B cell (primary cell): ENCODE measurements at regions not wholly inside any gene's neighbourhood (a gene's known extent, or its start where the extent isn't known, plus 50 kb on each side); places are given as distances from the start of the nearest gene placed in this dataset. TPM values are rescaled to one million over a fixed set of nuclear protein-coding genes. Genes with fewer than 3 reads are reported as not detected.

Source experiments
- ATAC-seq: fragments of 200-7000 bp; cut with Tn5 transposase; one replicate; pipeline ENCODE4 v1.10.0; 2021; ENCODE audit warnings: low read depth, mild to moderate bottlenecking, moderate number of reproducible peaks, moderate library complexity
- CTCF ChIA-PET: fragments of 350-600 bp; sonication (Branson Sonifier 250); formaldehyde crosslinking; loops from one replicate; lab custom pipeline; 2021; ENCODE audit warnings: antibody characterized with exemption, inconsistent platforms; lab: Charles Lee
- POLR2A ChIA-PET: fragments of 350-600 bp; sonication (Branson Sonifier 250); formaldehyde crosslinking; loops from one replicate; lab custom pipeline; 2021; ENCODE audit warnings: antibody characterized with exemption; lab: Charles Lee
- DNase-seq: peaks from one replicate; pipeline ENCODE4 v3.0.0; 2013
- H2AFZ ChIP-seq: 2 replicates; pipeline ENCODE4 v1.6.1; 2012; ENCODE audit warnings: mild to moderate bottlenecking, low read depth, low read length; ENCODE audit not compliant: insufficient read depth, poor library complexity, severe bottlenecking
- H3K27ac ChIP-seq, 2 donors: 1 replicate in 1 of 2; 2 replicates in 1 of 2; pipeline ENCODE4 v1.5.1; 2012 to 2013; ENCODE audit warnings: low read length in 2 of 2, mild to moderate bottlenecking in 2 of 2, moderate library complexity in 1 of 2
- H3K27me3 ChIP-seq, 4 experiments: fragments of 200-600 bp in 1 of 4; sonication (generic) in 1 of 4; replicated peaks in 1 of 4; 1 replicate in 2 of 4; 2 replicates in 2 of 4; pipeline versions ENCODE4 v1.6.1 to v1.7.0; 2013 to 2016; ENCODE audit warnings: low read length in 3 of 4, mild to moderate bottlenecking in 2 of 4, mixed read lengths in 1 of 4, moderate library complexity in 1 of 4; ENCODE audit not compliant: insufficient read depth in 4 of 4, control insufficient read depth in 3 of 4; ENCODE audit errors: control extremely low read depth in 1 of 4
- H3K36me3 ChIP-seq, 2 experiments: replicated peaks in 1 of 2; 1 replicate in 1 of 2; 2 replicates in 1 of 2; pipeline versions ENCODE4 v1.6.1 to v1.7.1; 2013; ENCODE audit warnings: low read length in 1 of 2; ENCODE audit not compliant: insufficient read depth in 2 of 2, control insufficient read depth in 1 of 2; ENCODE audit errors: control extremely low read depth in 1 of 2, extremely low read depth in 1 of 2
- H3K4me1 ChIP-seq, 2 donors: fragments of 200-600 bp in 1 of 2; sonication (generic) in 1 of 2; 1 replicate in 1 of 2; 2 replicates in 1 of 2; pipeline versions ENCODE4 v1.5.1 to v1.6.1; 2013 to 2017; ENCODE audit warnings: low read length in 2 of 2; ENCODE audit not compliant: control insufficient read depth in 2 of 2, insufficient read depth in 2 of 2
- H3K4me2 ChIP-seq: replicated peaks from 2 replicates; pipeline ENCODE3; 2012; ENCODE audit warnings: mild to moderate bottlenecking, low read depth, low read length; ENCODE audit not compliant: poor library complexity, severe bottlenecking
- H3K4me3 ChIP-seq, 5 experiments: fragments of 200-600 bp in 1 of 5; sonication (generic) in 1 of 5; 1 replicate in 3 of 5; 2 replicates in 2 of 5; pipeline versions ENCODE4 v1.5.1 to v1.7.0; 2011 to 2016; ENCODE audit warnings: low read length in 4 of 5, mild to moderate bottlenecking in 4 of 5, low read depth in 2 of 5, control low read depth in 1 of 5, moderate library complexity in 1 of 5; ENCODE audit not compliant: insufficient read depth in 1 of 5; ENCODE audit errors: control extremely low read depth in 1 of 5, extremely low read depth in 1 of 5
- H3K79me2 ChIP-seq: fragments of 200-600 bp; sonication (generic); one replicate; pipeline ENCODE4 v1.6.0; 2016; ENCODE audit warnings: low read length; ENCODE audit not compliant: control insufficient read depth, insufficient read depth
- H3K9ac ChIP-seq: fragments of 200-600 bp; sonication (generic); 2 replicates; pipeline ENCODE4 v1.6.1; 2017; ENCODE audit warnings: mild to moderate bottlenecking, low read length, moderate library complexity
- H3K9me3 ChIP-seq, 3 donors: one replicate each; pipeline versions ENCODE4 v1.6.1 to v1.7.1; 2013; ENCODE audit warnings: low read length in 2 of 3; ENCODE audit not compliant: control insufficient read depth in 2 of 3, insufficient read depth in 1 of 3; ENCODE audit errors: control extremely low read depth in 1 of 3
- H4K20me1 ChIP-seq: 2 replicates; pipeline ENCODE4 v1.6.0; 2012; ENCODE audit warnings: mild to moderate bottlenecking, low read length; ENCODE audit not compliant: insufficient read depth, control insufficient read depth, poor library complexity, severe bottlenecking
- H3K27ac Mint-ChIP-seq: one replicate; pipeline ENCODE4 v1.8.0; 2021; ENCODE audit warnings: mixed read lengths
- H3K27me3 Mint-ChIP-seq: one replicate; pipeline ENCODE4 v1.8.0; 2021; ENCODE audit warnings: mixed read lengths
- H3K4me1 Mint-ChIP-seq: one replicate; pipeline ENCODE4 v1.8.0; 2021; ENCODE audit warnings: mixed read lengths
- H3K4me3 Mint-ChIP-seq: one replicate; pipeline ENCODE4 v1.8.0; 2021; ENCODE audit warnings: mixed read lengths
- H3K9me3 Mint-ChIP-seq: one replicate; pipeline ENCODE4 v1.8.0; 2022; ENCODE audit warnings: mixed read lengths; ENCODE audit not compliant: insufficient read depth
- CTCF ChIP-seq: fragments of 200-600 bp; IDR thresholded peaks from one replicate; pipeline ENCODE4 v1.8.0; 2022; ENCODE audit warnings: antibody characterized with exemption, mild to moderate bottlenecking
- EZH2 ChIP-seq: IDR thresholded peaks from 2 replicates; pipeline ENCODE4 v1.6.1; 2012; ENCODE audit warnings: borderline replicate concordance, low read depth, mild to moderate bottlenecking, moderate library complexity, low read length; ENCODE audit not compliant: insufficient read depth, poor library complexity, severe bottlenecking
- WGBS: methylation state at CpG from one replicate; pipeline ENCODE4 v1.1.5; 2013; ENCODE audit warnings: missing lambda C conversion rate; ENCODE audit not compliant: insufficient coverage; 5-methylcytosine and 5-hydroxymethylcytosine counted together
- intact Hi-C: fragments of 100-400 bp; cut with micrococcal nuclease; formaldehyde crosslinking; loops from one replicate; pipeline ENCODE4 v1.10.0; 2022
- small RNA-seq: library from RNA; depleted of rRNA; stranded (forward); fragments of <200 nt; gene quantifications from one replicate; pipeline ENCODE3, GENCODE V24; 2012; ENCODE audit warnings: low replicate concordance, low read depth; ENCODE audit not compliant: insufficient read length

GRCh38 chr5:1933364-1934055, 50.8 kb upstream of the IRX4 start:
- no peaks in the 10 kb centered on the region for H3K9me3 Mint-ChIP-seq
- H3K79me2 ChIP-seq: no peaks in the 10 kb centered on the region
- no peak overlapping the region for H3K27ac ChIP-seq
- DNase-seq: no peak
- H3K36me3 ChIP-seq: no peaks in the 10 kb centered on the region
- ChIA-PET CTCF (no interaction called here), POLR2A (no interaction called here)
- peaks cover 0 to 4% (median 0%) of the 10 kb centered on the region in 3 donors for H3K9me3 ChIP-seq
- no peak overlapping the region for H3K4me3 Mint-ChIP-seq
- H3K27ac Mint-ChIP-seq: no peak overlapping the region
- H3K4me2 ChIP-seq: no peak overlapping the region
- H3K9ac ChIP-seq: no peak overlapping the region
- no peak for TF ChIP-seq CTCF
- no peak for TF ChIP-seq EZH2
- no peaks in the 10 kb centered on the region for H4K20me1 ChIP-seq
- peaks cover 0 to 42% (median 14%) of the 10 kb centered on the region in 4 experiments for H3K27me3 ChIP-seq
- 84% methylated on average over 7 of the region's 14 CpGs for WGBS
- H2AFZ ChIP-seq: no peak overlapping the region
- intact Hi-C loops: no loop called here
- peaks cover 4% of the 10 kb centered on the region for H3K4me1 Mint-ChIP-seq
- no peak overlapping the region for H3K4me3 ChIP-seq
- peaks cover 4 to 15% of the 10 kb centered on the region in 2 donors for H3K4me1 ChIP-seq
- no peak for ATAC-seq
- peaks cover 22% of the 10 kb centered on the region for H3K27me3 Mint-ChIP-seq

Small RNA genes lying in the stretch of these regions (small RNA-seq; reads per million reads assigned to genes)
- gene AC092266.1: not detected
- gene RF00019: not detected
